Endothelial cell (in vitro differentiated cells): ENCODE measurements at regions not wholly inside any gene's neighbourhood (a gene's known extent, or its start where the extent isn't known, plus 50 kb on each side); places are given as distances from the start of the nearest gene placed in this dataset.

Source experiments
- DNase-seq: peaks from one replicate; pipeline ENCODE4 v3.0.0; 2021; ENCODE audit warnings: low spot score
- H3K27ac Mint-ChIP-seq: one replicate; pipeline ENCODE4 v1.8.0; 2021; ENCODE audit warnings: mixed read lengths, inconsistent platforms; ENCODE audit not compliant: unreplicated experiment
- H3K27me3 Mint-ChIP-seq: one replicate; pipeline ENCODE4 v1.8.0; 2021; ENCODE audit warnings: mild to moderate bottlenecking, moderate library complexity, mixed read lengths, inconsistent platforms; ENCODE audit not compliant: unreplicated experiment
- H3K36me3 Mint-ChIP-seq: one replicate; pipeline ENCODE4 v1.8.0; 2021; ENCODE audit warnings: mild to moderate bottlenecking, low read depth, mixed read lengths, inconsistent platforms; ENCODE audit not compliant: unreplicated experiment
- H3K4me1 Mint-ChIP-seq: one replicate; pipeline ENCODE4 v1.8.0; 2021; ENCODE audit warnings: mild to moderate bottlenecking, mixed read lengths, inconsistent platforms; ENCODE audit not compliant: unreplicated experiment
- H3K4me3 Mint-ChIP-seq: one replicate; pipeline ENCODE4 v1.8.0; 2021; ENCODE audit warnings: mild to moderate bottlenecking, mixed read lengths, inconsistent platforms; ENCODE audit not compliant: unreplicated experiment
- H3K9me3 Mint-ChIP-seq: one replicate; pipeline ENCODE4 v1.8.0; 2021; ENCODE audit warnings: mixed read lengths, inconsistent platforms; ENCODE audit not compliant: unreplicated experiment
- TF ChIP-seq, protein P1 (sequence below): fragments of 200-600 bp; sonication (generic); IDR thresholded peaks from one replicate; pipeline ENCODE4 v1.5.0; 2021; ENCODE audit warnings: antibody characterized with exemption; ENCODE audit not compliant: unreplicated experiment

DNA sequence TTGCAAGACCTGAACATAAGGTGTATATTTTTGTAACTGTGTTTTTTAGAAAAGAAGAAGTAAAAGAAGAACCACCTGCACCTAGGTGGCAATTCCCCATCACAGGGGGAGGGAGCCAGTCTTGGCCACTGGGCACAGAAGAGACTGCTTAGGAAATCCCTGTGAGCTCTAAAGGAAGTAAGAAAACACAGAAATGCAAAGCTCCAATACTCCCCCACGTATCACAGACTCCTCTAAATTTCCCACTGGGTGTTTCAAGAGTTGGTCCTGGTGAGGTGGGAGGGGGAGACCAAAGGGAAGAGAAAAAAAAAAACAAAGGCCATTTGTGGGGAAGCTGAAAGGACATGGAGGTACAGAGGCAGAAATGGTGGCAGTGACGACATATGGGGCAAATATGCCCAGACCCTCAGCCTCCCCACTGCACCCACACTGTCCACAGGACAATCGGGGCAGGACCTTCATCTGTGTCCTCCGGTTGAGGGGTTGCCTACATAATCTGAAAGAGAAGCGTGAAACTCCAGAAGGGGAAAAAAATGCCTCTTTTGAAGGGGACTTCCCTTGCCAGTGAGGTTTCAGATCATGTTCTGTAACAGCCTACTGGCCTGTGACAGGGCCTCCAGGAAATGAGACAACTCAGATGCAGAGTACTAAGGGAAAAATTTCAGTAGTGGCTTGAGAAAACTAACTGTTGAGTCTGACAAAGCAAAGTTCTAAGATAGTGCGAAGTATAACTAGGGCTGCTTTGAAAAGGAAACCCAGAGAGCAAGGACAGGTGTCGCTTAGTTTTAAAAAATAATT, 226.2 kb upstream of the MARCKS start:
- peak overlapping the region; percentile 22 for H3K27ac Mint-ChIP-seq
- H3K9me3 Mint-ChIP-seq, result no peaks in the 10 kb centered on the region
- no peak overlapping the region for H3K4me3 Mint-ChIP-seq
- peaks cover 12% of the 10 kb centered on the region for H3K4me1 Mint-ChIP-seq
- DNase-seq, result no peak
- TF ChIP-seq, protein P1, sequence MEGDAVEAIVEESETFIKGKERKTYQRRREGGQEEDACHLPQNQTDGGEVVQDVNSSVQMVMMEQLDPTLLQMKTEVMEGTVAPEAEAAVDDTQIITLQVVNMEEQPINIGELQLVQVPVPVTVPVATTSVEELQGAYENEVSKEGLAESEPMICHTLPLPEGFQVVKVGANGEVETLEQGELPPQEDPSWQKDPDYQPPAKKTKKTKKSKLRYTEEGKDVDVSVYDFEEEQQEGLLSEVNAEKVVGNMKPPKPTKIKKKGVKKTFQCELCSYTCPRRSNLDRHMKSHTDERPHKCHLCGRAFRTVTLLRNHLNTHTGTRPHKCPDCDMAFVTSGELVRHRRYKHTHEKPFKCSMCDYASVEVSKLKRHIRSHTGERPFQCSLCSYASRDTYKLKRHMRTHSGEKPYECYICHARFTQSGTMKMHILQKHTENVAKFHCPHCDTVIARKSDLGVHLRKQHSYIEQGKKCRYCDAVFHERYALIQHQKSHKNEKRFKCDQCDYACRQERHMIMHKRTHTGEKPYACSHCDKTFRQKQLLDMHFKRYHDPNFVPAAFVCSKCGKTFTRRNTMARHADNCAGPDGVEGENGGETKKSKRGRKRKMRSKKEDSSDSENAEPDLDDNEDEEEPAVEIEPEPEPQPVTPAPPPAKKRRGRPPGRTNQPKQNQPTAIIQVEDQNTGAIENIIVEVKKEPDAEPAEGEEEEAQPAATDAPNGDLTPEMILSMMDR, result no peak
- no peaks in the 10 kb centered on the region for H3K36me3 Mint-ChIP-seq
- no peaks in the 10 kb centered on the region for H3K27me3 Mint-ChIP-seq

DNA sequence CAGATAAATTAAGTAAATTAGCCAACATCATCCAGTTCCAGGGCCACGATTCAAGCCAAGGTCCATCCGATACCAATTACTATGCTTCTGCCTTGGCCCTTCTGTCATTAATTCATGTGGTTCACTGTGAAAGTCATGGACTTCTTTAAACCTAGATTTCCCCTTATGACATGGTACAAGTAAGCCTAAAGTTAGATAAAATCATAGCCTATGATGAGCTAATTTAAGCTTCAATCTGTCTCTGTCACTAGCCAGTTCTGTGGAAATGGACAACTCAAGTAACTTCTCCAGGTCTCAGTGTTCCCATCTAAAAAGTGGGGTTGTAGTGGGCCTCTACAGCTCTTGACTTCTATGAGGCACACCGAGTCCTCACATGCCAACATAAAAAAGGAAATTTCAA, 225.5 kb upstream of the MARCKS start:
- Mint-ChIP-seq H3K27me3 (no peaks in the 10 kb centered on the region), H3K36me3 (no peaks in the 10 kb centered on the region), H3K9me3 (no peaks in the 10 kb centered on the region), H3K4me1 (peaks cover 12% of the 10 kb centered on the region), H3K27ac (no peak overlapping the region), H3K4me3 (no peak overlapping the region)
- no peak for DNase-seq
- TF ChIP-seq, protein P1, result no peak

DNA sequence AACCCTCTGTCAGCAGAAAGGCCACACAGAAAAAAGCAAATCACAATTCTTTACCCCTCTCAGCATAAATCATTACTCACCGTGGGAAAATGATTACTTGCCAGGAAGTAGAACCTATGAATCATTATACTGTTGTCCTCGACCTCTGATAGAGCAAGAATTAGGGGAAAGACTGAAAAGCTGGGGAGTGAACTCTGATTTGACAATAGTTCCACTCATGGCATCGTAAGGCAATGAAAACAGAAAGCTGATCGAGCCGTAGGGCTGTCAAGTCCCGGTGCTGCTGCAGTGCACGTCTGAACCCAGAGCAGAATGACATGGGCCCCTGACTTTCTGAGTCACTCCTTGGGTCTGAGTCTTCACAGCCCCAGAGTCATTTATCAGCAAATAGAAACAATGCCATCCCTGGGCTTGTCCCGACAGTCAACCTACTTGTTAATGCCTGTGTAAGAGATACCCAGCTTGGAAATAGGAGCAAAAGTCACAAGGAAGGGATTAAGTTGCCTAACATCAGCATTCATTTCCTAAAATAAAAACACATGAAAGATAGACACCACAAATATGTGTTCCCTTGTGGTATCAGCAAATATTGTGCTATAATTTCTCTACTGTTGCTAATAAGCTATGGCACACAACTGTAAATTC, 224.8 kb upstream of the MARCKS start:
- H3K36me3 Mint-ChIP-seq, result no peaks in the 10 kb centered on the region
- no peak overlapping the region for H3K4me3 Mint-ChIP-seq
- H3K27ac Mint-ChIP-seq, result no peak overlapping the region
- TF ChIP-seq, protein P1, result no peak
- DNase-seq, result no peak
- H3K27me3 Mint-ChIP-seq, result peaks cover 2% of the 10 kb centered on the region
- peaks cover 12% of the 10 kb centered on the region for H3K4me1 Mint-ChIP-seq
- no peaks in the 10 kb centered on the region for H3K9me3 Mint-ChIP-seq

DNA sequence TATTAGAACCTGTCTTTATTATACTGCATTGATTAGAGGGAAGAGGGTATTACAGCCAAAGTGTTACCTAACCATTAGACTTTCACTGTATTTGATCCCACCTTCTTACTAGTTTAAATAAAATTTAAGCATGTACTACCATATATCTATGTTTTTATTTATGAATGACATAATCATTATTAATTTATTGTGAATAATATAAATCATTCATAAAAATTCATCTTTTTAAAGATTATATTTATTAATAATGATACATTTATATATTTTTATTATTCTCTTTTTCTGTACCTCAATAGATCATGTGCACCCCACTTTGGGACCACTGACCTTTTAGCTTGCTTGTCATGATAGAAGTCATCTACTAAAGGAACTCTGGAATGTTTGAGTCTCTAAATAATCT, 223.5 kb upstream of the MARCKS start:
- Mint-ChIP-seq H3K27ac (no peak overlapping the region), H3K9me3 (no peaks in the 10 kb centered on the region), H3K4me3 (no peak overlapping the region), H3K4me1 (peaks cover 12% of the 10 kb centered on the region), H3K36me3 (no peaks in the 10 kb centered on the region), H3K27me3 (peaks cover 2% of the 10 kb centered on the region)
- TF ChIP-seq, protein P1, result no peak
- DNase-seq, result no peak
